ENCODE measurements at regions not wholly inside any gene's neighbourhood (a gene's known extent, or its start where the extent isn't known, plus 50 kb on each side); places are given as distances from the start of the nearest gene placed in this dataset.
A peak's percentile ranks its signal among the peaks of the same experiment; 100 is the strongest.

GRCh38 chr14:31941487-31941886 is 135.6 kb upstream of the ARHGAP5 start:
- H3K36me3 ChIP-seq = no peaks in the 10 kb centered on the region
- TF ChIP-seq CTCF (IDR thresholded peaks at IDR 0.05; ENCODE audit: low read depth, low read length) = no peak
- H3K27me3 ChIP-seq = no peaks in the 10 kb centered on the region
- H3K4me1 ChIP-seq = peaks cover 14% of the 10 kb centered on the region
- H3K9me3 ChIP-seq = no peaks in the 10 kb centered on the region
- DNase-seq = no peak
- H3K4me3 ChIP-seq (ENCODE audit: low read depth, low read length) = no peak overlapping the region

GRCh38 chr14:31942166-31942841 is 134.8 kb upstream of the ARHGAP5 start:
- Histone ChIP-seq H3K9me3 (no peaks in the 10 kb centered on the region), H3K27me3 (no peaks in the 10 kb centered on the region), H3K36me3 (no peaks in the 10 kb centered on the region), H3K4me1 (peaks cover 14% of the 10 kb centered on the region), H3K4me3 (ENCODE audit: low read depth, low read length) (no peak overlapping the region)
- no peak for DNase-seq
- no peak for TF ChIP-seq CTCF (IDR thresholded peaks at IDR 0.05; ENCODE audit: low read depth, low read length)

- Histone ChIP-seq H3K4me3 (ENCODE audit: low read depth, low read length) (no peak overlapping the region), H3K9me3 (no peaks in the 10 kb centered on the region), H3K36me3 (no peaks in the 10 kb centered on the region), H3K4me1 (peaks cover 14% of the 10 kb centered on the region), H3K27me3 (no peaks in the 10 kb centered on the region)
- DNase-seq = no peak
- TF ChIP-seq CTCF (IDR thresholded peaks at IDR 0.05; ENCODE audit: low read depth, low read length) = no peak
These were observed 133.8 kb upstream of the ARHGAP5 start for GRCh38 chr14:31943217-31943799.

GRCh38 chr14:31943861-31944255 is 133.2 kb upstream of the ARHGAP5 start:
- peaks cover 14% of the 10 kb centered on the region for H3K4me1 ChIP-seq
- H3K36me3 ChIP-seq = no peaks in the 10 kb centered on the region
- DNase-seq = no peak

GRCh38 chr14:31944256-31945073 is 132.6 kb upstream of the ARHGAP5 start:
- TF ChIP-seq CTCF (IDR thresholded peaks at IDR 0.05; ENCODE audit: low read depth, low read length) = no peak

More at GRCh38 chr14:31943861-31944255, 133.2 kb upstream of the ARHGAP5 start:
- H3K27me3 ChIP-seq = no peaks in the 10 kb centered on the region
- H3K4me3 ChIP-seq (ENCODE audit: low read depth, low read length) = no peak overlapping the region
- no peaks in the 10 kb centered on the region for H3K9me3 ChIP-seq
- no peak for TF ChIP-seq CTCF (IDR thresholded peaks at IDR 0.05; ENCODE audit: low read depth, low read length)

More at GRCh38 chr14:31944256-31945073, 132.6 kb upstream of the ARHGAP5 start:
- H3K9me3 ChIP-seq = no peaks in the 10 kb centered on the region
- H3K4me1 ChIP-seq = peaks cover 14% of the 10 kb centered on the region
- no peak overlapping the region for H3K4me3 ChIP-seq (ENCODE audit: low read depth, low read length)
- H3K36me3 ChIP-seq = no peaks in the 10 kb centered on the region
- DNase-seq = peak; percentile 57
- no peaks in the 10 kb centered on the region for H3K27me3 ChIP-seq
